ENCODE measurements at regions not wholly inside any gene's neighbourhood (a gene's known extent, or its start where the extent isn't known, plus 50 kb on each side); places are given as distances from the start of the nearest gene placed in this dataset.

- peaks cover 2% of the 10 kb centered on the region for H3K27me3 Mint-ChIP-seq
- H3K36me3 Mint-ChIP-seq (ENCODE audit: low read depth), result no peaks in the 10 kb centered on the region
- peaks cover 3% of the 10 kb centered on the region for H3K9me3 Mint-ChIP-seq
- DNase-seq (no peak), ATAC-seq (no peak)
- no peak overlapping the region for H3K4me3 Mint-ChIP-seq
- intact Hi-C loops (cut with micrococcal nuclease), result no loop called here
- H3K27ac Mint-ChIP-seq, result no peak overlapping the region
- H3K4me1 Mint-ChIP-seq (ENCODE audit: low read depth), result no peaks in the 10 kb centered on the region
- CTCF ChIA-PET, result interaction anchor here (1.4 kb wide), 1 partner anchor 17 kb away, joined by 4 read pairs; no protein-coding TSS in a partner anchor
- POLR2A ChIA-PET, result no interaction called here
- TF ChIP-seq CTCF (IDR thresholded peaks at IDR 0.05), result no peak
These were observed 55.1 kb downstream of the KIF4B start for GRCh38 chr5:155068616-155069100.

GRCh38 chr5:155069961-155070360, 56.4 kb downstream of the KIF4B start:
- H3K9me3 Mint-ChIP-seq, result peaks cover 3% of the 10 kb centered on the region
- intact Hi-C loops (cut with micrococcal nuclease), result no loop called here

GRCh38 chr5:155070781-155071180, 57.2 kb downstream of the KIF4B start:
- ChIA-PET CTCF (no interaction called here), POLR2A (no interaction called here)
- Mint-ChIP-seq H3K27ac (no peak overlapping the region), H3K4me3 (no peak overlapping the region), H3K9me3 (peaks cover 3% of the 10 kb centered on the region), H3K4me1 (ENCODE audit: low read depth) (no peaks in the 10 kb centered on the region), H3K27me3 (no peaks in the 10 kb centered on the region), H3K36me3 (ENCODE audit: low read depth) (no peaks in the 10 kb centered on the region)
- no peak for TF ChIP-seq CTCF (IDR thresholded peaks at IDR 0.05)
- ATAC-seq (no peak), DNase-seq (no peak)
- intact Hi-C loops (cut with micrococcal nuclease), result no loop called here

More at GRCh38 chr5:155069961-155070360, 56.4 kb downstream of the KIF4B start:
- ChIA-PET CTCF (no interaction called here), POLR2A (no interaction called here)
- ATAC-seq (no peak), DNase-seq (no peak)
- H3K4me3 Mint-ChIP-seq, result no peak overlapping the region
- no peak for TF ChIP-seq CTCF (IDR thresholded peaks at IDR 0.05)
- no peaks in the 10 kb centered on the region for H3K27me3 Mint-ChIP-seq
- H3K36me3 Mint-ChIP-seq (ENCODE audit: low read depth), result no peaks in the 10 kb centered on the region
- no peaks in the 10 kb centered on the region for H3K4me1 Mint-ChIP-seq (ENCODE audit: low read depth)
- no peak overlapping the region for H3K27ac Mint-ChIP-seq

GRCh38 chr5:155076379-155076778, 62.8 kb downstream of the KIF4B start:
- TF ChIP-seq CTCF (IDR thresholded peaks at IDR 0.05), result no peak
- H3K27ac Mint-ChIP-seq, result no peak overlapping the region
- H3K4me3 Mint-ChIP-seq, result no peak overlapping the region
- H3K9me3 Mint-ChIP-seq, result peaks cover 3% of the 10 kb centered on the region
- DNase-seq (no peak), ATAC-seq (no peak)
- no peaks in the 10 kb centered on the region for H3K36me3 Mint-ChIP-seq (ENCODE audit: low read depth)
- H3K4me1 Mint-ChIP-seq (ENCODE audit: low read depth), result no peaks in the 10 kb centered on the region
- peaks cover 8% of the 10 kb centered on the region for H3K27me3 Mint-ChIP-seq
- intact Hi-C loops (cut with micrococcal nuclease), result no loop called here
- ChIA-PET CTCF (interaction anchor here (1.1 kb wide), 1 partner anchor 49 kb away, joined by 3 read pairs; no protein-coding TSS in a partner anchor), POLR2A (no interaction called here)

- no peak for DNase-seq
- H3K27ac Mint-ChIP-seq, result no peak overlapping the region
- ATAC-seq, result no peak
- intact Hi-C loops (cut with micrococcal nuclease), result no loop called here
- peaks cover 8% of the 10 kb centered on the region for H3K27me3 Mint-ChIP-seq
- POLR2A ChIA-PET, result no interaction called here
- no peak for TF ChIP-seq CTCF (IDR thresholded peaks at IDR 0.05)
- CTCF ChIA-PET, result no interaction called here
- H3K9me3 Mint-ChIP-seq, result no peaks in the 10 kb centered on the region
- H3K4me3 Mint-ChIP-seq, result no peak overlapping the region
- H3K4me1 Mint-ChIP-seq (ENCODE audit: low read depth), result no peaks in the 10 kb centered on the region
- H3K36me3 Mint-ChIP-seq (ENCODE audit: low read depth), result no peaks in the 10 kb centered on the region
These were observed 66.1 kb downstream of the KIF4B start for GRCh38 chr5:155079698-155080097.

All from activated CD8-positive, alpha-beta T cell treated with anti-CD3 and anti-CD28 coated beads for 36 hours (primary cell).